Stomach (tissue), 8 donors: ENCODE measurements at regions not wholly inside any gene's neighbourhood (a gene's known extent, or its start where the extent isn't known, plus 50 kb on each side); places are given as distances from the start of the nearest gene placed in this dataset.
A peak's percentile ranks its signal among the peaks of the same experiment; 100 is the strongest.
"Not testable (repeated sequence)": the region's sequence is repeated elsewhere in the genome, so short reads cannot be mapped to it uniquely, and the experiment has no call there.

Experiments
- DNase-seq, 2 donors: peaks; one replicate each; pipeline versions ENCODE4 v3.0.0 to v3.0.0-alpha.2; 2013 to 2019
- H3K27ac ChIP-seq, 5 donors: fragments of 200-600 bp in 4 of 5; sonication (generic) in 4 of 5; one replicate each; pipeline ENCODE4 v1.5.1; 2013 to 2019; ENCODE audit warnings: mild to moderate bottlenecking in 1 of 5, moderate library complexity in 1 of 5
- H3K27me3 ChIP-seq, 3 donors: fragments of 200-600 bp; sonication (generic); one replicate each; pipeline ENCODE4 v1.5.1; 2017 to 2019; ENCODE audit warnings: mixed run types in 1 of 3
- H3K36me3 ChIP-seq, 4 donors: fragments of 200-600 bp; sonication (generic); 1 replicate in 3 of 4; 2 replicates in 1 of 4; pipeline ENCODE4 v1.5.1; 2016 to 2019
- H3K4me1 ChIP-seq, 4 donors: fragments of 200-600 bp; sonication (generic); one replicate each; pipeline ENCODE4 v1.5.1; 2016 to 2019
- H3K4me3 ChIP-seq, 4 donors: fragments of 200-600 bp; sonication (generic) in 3 of 4; one replicate each; pipeline ENCODE4 v1.5.1; 2016 to 2019; ENCODE audit warnings: mild to moderate bottlenecking in 1 of 4
- H3K9me3 ChIP-seq, 4 donors: fragments of 200-600 bp; sonication (generic); one replicate each; pipeline ENCODE4 v1.5.1; 2016 to 2019
- EP300 ChIP-seq: sonication (generic); formaldehyde crosslinking; IDR thresholded peaks from one replicate; pipeline ENCODE4 v1.6.1; 2017; ENCODE audit warnings: antibody characterized with exemption
- POLR2A ChIP-seq, 4 donors: fragments of 450-650 bp; IDR thresholded peaks; one replicate each; pipeline ENCODE4 v1.6.1; 2016; ENCODE audit warnings: antibody characterized with exemption in 4 of 4, control low read depth in 2 of 4, mild to moderate bottlenecking in 1 of 4, moderate library complexity in 1 of 4
- POLR2AphosphoS5 ChIP-seq, 3 donors: sonication (generic); formaldehyde crosslinking; IDR thresholded peaks; one replicate each; pipeline ENCODE4 v1.6.1; 2016; ENCODE audit warnings: antibody characterized with exemption in 3 of 3
- whole genome bisulfite sequencing, 5 donors: extraction: QIAGEN DNeasy Blood & Tissue Kit in 3 of 5; methylation state at CpG; one replicate each; pipeline versions ENCODE4 v1.1.5 to v1.1.7; 2013 to 2018; 5-methylcytosine and 5-hydroxymethylcytosine counted together
- intact Hi-C: fragments of 100-400 bp; cut with DNase I; formaldehyde crosslinking; loops from one replicate; pipeline ENCODE4 v1.15.1; 2023; ENCODE audit warnings: low total_unique reads
- small RNA-seq, 4 donors: library from RNA; depleted of rRNA; stranded (forward); fragments of <200 nt; gene quantifications; one replicate each; pipeline ENCODE3, GENCODE V24; 2016
- TF ChIP-seq, protein P1 (sequence below), 7 experiments: fragments of 450-650 bp in 4 of 7; fragments of 200-600 bp in 3 of 7; sonication (generic) in 3 of 7; IDR thresholded peaks; one replicate each; pipeline ENCODE4 v1.5.1; 2016 to 2019; ENCODE audit warnings: antibody characterized with exemption in 7 of 7, control low read depth in 2 of 7, mild to moderate bottlenecking in 1 of 7
- donor health status: healthy with polysubstance abuse.
- donor health status: Bipolar disorder and iron deficiency.
- donor health status: healthy.

DNA sequence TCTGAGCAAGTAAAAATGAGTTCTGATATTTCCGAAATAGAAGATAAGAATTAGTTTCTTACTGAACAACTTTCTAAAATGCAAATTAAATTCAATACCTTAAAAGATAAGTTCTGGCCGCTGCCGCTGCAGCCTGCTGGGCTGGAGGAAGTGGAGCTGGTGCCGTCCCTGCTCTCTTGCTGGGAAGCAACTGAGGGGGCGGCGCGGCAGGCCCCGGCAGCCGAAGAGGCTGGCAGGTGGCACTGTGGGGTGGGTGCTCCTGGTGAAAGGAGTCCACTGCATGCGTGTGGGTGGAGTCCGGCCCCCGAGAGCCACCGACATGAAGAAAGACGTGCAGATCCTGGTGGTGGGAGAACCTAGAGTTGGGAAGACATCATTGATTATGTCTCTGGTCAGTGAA lies 89.5 kb upstream of the ZNF519 start:
- Histone ChIP-seq H3K27me3 (no peaks in the 10 kb centered on the region), H3K36me3 (no peaks in the 10 kb centered on the region), H3K9me3 (peaks cover 0 to 27% (median 11%) of the 10 kb centered on the region in 4 donors), H3K27ac (peak overlapping the region in 2 of 5 donors; percentile 16 to 46), H3K4me1 (peaks cover 0 to 4% (median 0%) of the 10 kb centered on the region in 4 donors), H3K4me3 (peak overlapping the region in 2 of 4 donors; percentile 6 to 22)
- TF ChIP-seq EP300 (no peak), POLR2AphosphoS5 (IDR thresholded peaks at IDR 0.05) (no peak), POLR2A (IDR thresholded peaks at IDR 0.05) (no peak)
- TF ChIP-seq, protein P1, sequence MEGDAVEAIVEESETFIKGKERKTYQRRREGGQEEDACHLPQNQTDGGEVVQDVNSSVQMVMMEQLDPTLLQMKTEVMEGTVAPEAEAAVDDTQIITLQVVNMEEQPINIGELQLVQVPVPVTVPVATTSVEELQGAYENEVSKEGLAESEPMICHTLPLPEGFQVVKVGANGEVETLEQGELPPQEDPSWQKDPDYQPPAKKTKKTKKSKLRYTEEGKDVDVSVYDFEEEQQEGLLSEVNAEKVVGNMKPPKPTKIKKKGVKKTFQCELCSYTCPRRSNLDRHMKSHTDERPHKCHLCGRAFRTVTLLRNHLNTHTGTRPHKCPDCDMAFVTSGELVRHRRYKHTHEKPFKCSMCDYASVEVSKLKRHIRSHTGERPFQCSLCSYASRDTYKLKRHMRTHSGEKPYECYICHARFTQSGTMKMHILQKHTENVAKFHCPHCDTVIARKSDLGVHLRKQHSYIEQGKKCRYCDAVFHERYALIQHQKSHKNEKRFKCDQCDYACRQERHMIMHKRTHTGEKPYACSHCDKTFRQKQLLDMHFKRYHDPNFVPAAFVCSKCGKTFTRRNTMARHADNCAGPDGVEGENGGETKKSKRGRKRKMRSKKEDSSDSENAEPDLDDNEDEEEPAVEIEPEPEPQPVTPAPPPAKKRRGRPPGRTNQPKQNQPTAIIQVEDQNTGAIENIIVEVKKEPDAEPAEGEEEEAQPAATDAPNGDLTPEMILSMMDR (IDR thresholded peaks at IDR 0.05) = no peak
- peak in 1 of 2 donors; percentile 16 for DNase-seq
- intact Hi-C loops = no loop called here
- 25 to 80% (median 56%) methylated on average over 14 of the region's 14 CpGs for WGBS, 5 donors

DNA sequence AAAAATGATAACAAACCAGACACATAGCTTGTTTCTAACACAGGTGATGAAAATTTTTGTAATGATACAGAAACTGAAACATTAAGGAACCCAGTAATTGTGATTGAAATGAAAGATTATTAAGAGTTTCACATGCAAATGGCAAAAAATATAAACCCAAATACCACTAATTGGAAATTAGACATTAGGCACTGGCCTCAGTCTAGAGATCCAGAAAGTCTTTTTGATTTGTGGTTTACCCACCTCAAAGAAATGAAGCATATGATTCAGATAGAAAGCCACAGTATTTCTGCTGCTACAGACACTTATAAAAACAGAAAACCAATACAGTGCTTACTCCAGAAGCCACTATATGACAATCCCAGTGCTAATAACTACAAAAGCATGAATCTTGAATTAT lies 83.7 kb upstream of the ZNF519 start:
- H3K27ac ChIP-seq, H3K27me3 ChIP-seq, DNase-seq, H3K9me3 ChIP-seq, H3K36me3 ChIP-seq, intact Hi-C loops, H3K4me3 ChIP-seq, H3K4me1 ChIP-seq: not testable (repeated sequence)

DNA sequence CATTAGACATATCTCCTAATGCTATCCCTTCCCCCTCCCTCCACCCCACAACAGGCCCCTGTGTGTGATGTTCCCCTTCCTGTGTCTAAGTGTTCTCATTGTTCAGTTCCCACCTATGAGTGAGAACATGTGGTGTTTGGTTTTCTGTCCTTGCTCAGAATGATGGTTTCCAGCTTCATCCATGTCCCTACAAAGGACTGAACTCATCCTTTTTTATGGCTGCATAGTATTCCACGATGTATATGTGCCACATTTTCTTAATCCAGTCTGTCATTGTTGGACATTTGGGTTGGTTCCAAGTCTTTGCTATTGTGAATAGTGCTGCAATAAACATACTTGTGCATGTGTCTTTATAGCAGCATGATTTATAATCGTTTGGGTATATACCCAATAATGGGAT lies 71.2 kb upstream of the ZNF519 start:
- not testable (repeated sequence) for DNase-seq

DNA sequence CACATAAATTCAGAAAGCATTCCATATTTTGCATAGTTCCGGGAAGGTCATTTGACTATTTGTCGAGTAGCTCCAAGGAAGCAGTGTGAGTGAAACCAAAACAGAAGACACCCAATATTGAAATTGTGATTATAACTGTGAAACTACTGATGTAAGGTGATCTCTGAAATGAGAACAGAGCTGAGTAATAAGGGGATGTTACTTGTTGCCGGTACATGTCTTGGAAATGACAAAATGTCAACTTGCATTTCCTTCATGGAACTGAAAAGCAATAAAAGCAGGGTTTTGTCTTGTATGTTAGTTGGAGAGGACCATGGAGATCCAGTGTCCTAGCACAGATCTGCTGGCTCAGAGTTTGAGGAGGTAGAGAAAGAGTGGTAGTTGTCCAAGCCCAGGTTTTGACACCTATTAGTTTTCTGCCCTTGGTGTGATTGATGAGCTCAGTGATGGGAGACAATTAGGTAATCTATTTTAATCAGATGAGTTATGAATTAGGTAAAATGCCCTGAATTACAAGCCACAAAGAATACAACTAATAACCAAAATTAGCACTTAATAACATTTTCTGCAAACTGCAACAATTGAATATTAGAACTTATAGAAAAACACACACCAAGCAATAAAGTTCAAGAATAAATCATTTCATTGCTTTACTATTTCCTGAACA lies 58.7 kb upstream of the ZNF519 start:
- intact Hi-C loops, H3K27ac ChIP-seq, DNase-seq, H3K9me3 ChIP-seq, H3K36me3 ChIP-seq, H3K4me1 ChIP-seq, H3K4me3 ChIP-seq, H3K27me3 ChIP-seq: not testable (repeated sequence)
- WGBS, 5 donors = 80 to 94% (median 86%) methylated on average over 3 of the region's 3 CpGs

More for the DNA sequence above, 71.2 kb upstream of the ZNF519 start:
- H3K27me3 ChIP-seq, H3K36me3 ChIP-seq, H3K9me3 ChIP-seq, H3K4me3 ChIP-seq, H3K4me1 ChIP-seq, intact Hi-C loops, H3K27ac ChIP-seq: not testable (repeated sequence)
- 73 to 94% (median 87%) methylated on average over 2 of the region's 2 CpGs for WGBS, 5 donors

DNA sequence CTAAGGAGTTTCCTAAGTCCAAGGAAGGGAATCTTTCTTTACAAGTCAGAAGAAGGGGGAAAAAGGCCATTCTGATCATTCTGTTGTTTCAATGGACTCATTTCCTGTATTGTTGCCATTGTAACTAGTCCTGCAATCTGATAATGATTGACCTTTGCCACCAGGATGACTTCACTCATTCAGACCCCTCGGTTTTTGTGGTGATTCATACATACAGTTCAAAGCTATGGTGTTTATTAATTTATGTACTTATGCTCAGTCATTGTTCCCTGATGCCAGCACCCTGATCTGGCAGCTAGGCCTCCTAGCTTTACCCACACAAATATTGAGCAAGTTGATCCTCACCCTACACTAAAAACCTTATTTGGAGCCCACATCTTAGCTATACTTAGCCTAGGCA lies 57.6 kb upstream of the ZNF519 start:
- peak in 1 of 2 donors; percentile 8 for DNase-seq
- 14 to 28% (median 16%) methylated on average over 1 of the region's 1 CpG for WGBS, 5 donors
- intact Hi-C loops = no loop called here
- Histone ChIP-seq H3K9me3 (no peaks in the 10 kb centered on the region), H3K36me3 (no peaks in the 10 kb centered on the region), H3K27me3 (no peaks in the 10 kb centered on the region), H3K4me1 (no peaks in the 10 kb centered on the region), H3K4me3 (no peak overlapping the region), H3K27ac (no peak overlapping the region)
- TF ChIP-seq EP300 (no peak), POLR2A (IDR thresholded peaks at IDR 0.05) (no peak), POLR2AphosphoS5 (IDR thresholded peaks at IDR 0.05) (no peak)
- TF ChIP-seq, protein P1 (IDR thresholded peaks at IDR 0.05) = no peak

DNA sequence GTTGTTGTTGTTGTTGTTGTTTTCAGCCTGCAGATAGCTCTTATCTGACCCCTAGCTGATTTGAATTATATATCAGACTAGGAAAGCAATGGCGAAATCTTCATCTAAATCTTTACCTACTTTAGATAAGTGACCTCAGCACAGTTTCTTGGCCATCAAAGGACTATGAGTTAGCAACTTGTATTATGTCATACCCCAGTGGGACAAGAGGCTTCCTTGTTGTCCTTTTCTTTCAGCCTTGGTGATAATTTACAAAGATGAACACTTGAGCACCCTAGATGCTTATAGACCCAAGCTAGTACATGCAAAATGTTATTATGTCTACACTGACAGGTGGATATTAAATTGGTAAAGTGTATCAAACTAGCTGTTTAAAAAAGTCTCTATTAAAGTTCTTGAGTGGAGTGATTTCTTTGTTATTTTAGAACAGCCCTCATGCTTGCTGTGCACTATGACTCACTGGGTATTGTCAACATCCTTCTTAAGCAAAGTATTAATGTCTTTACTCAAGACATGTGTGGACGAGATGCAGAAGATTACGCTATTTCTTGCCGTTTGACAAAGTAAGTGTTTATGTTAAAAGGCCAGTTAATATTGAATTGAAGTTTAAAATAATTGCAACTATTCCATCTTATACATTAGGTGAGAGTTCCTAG lies 56.6 kb upstream of the ZNF519 start:
- H3K4me3 ChIP-seq, H3K9me3 ChIP-seq: not testable (repeated sequence)
- 53 to 78% (median 61%) methylated on average over 4 of the region's 4 CpGs for WGBS, 5 donors

More for the DNA sequence above, 56.6 kb upstream of the ZNF519 start:
- H3K27ac ChIP-seq, H3K27me3 ChIP-seq, H3K4me1 ChIP-seq, H3K36me3 ChIP-seq, intact Hi-C loops: not testable (repeated sequence)
- DNase-seq = peak in 1 of 2 donors; percentile 30

Small RNAs in the stretch of these regions (small RNA-seq; reads per million reads assigned to genes)
- gene RNU6-316P = 0 reads per million in 4 donors
